ENCODE measurements at regions not wholly inside any gene's neighbourhood (a gene's known extent, or its start where the extent isn't known, plus 50 kb on each side); places are given as distances from the start of the nearest gene placed in this dataset.

DNA sequence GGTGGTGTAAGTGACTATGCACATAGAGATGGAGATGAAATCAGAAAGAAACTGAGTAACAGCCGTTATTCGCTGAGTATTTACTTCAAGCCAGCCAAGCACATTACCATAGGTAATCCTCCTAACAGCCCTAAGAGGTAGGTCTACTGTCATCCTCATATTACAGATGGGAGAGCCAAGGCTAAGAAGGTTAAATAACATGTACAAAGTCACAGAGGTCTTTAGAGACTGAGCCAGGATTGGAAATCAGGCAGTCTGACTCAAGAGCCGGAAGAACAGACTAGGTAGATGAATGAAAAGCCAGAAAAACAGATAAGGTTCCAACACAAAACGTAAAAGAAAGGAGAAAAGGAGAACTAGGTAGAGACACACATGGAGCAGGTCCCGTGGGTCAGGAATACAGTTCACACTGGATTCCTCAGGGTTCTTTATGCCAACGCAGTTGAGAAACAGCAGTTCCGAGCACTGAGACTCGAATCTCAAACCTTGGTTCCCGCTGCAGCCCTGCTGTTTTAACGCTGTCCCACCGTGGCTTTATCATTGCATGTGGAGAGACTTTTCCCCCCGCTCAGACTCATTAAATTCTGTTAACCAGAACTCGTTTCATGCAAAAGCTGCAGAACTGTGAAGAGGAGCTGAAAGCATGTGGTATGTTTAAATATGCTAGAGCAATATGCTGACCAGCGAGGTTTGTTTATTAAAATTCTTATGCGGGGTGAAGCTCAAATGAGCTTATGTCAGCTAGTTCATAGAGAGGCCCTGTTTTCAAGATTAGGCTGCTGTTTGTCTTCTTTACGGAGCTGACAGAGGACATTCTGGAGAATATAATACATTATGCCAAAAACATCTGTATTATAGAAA is 537.9 kb downstream of the CD83 start:
- Histone ChIP-seq H3K27ac (no peak overlapping the region), H3K4me3 (no peak overlapping the region), H3F3A (ENCODE audit: insufficient read depth) (no peaks in the 10 kb centered on the region), H3K9me3 (ENCODE audit: low read depth) (no peaks in the 10 kb centered on the region), H3K9ac (no peak overlapping the region), H3K79me2 (ENCODE audit: insufficient read depth) (no peaks in the 10 kb centered on the region), H3K27me3 (replicated peaks; ENCODE audit: insufficient read depth) (no peaks in the 10 kb centered on the region), H3K9me2 (ENCODE audit: insufficient read depth) (no peaks in the 10 kb centered on the region), H4K20me1 (ENCODE audit: insufficient read depth) (no peaks in the 10 kb centered on the region), H3K36me3 (ENCODE audit: low read depth) (no peaks in the 10 kb centered on the region), H3K4me2 (ENCODE audit: unreplicated experiment) (no peak overlapping the region), H3K4me1 (ENCODE audit: insufficient read depth) (no peaks in the 10 kb centered on the region), H2AFZ (no peak overlapping the region)
- no peak for DNase-seq
- 85% methylated on average over 16 of the region's 16 CpGs for WGBS, 2 experiments (ENCODE audit: low coverage in 1 of 2, low lambda C conversion rate in 2 of 2, missing lambda C conversion rate in 2 of 2)
- in situ Hi-C loops (cut with MboI) = no loop called here
- TF ChIP-seq EZH2phosphoT487 (IDR thresholded peaks at IDR 0.05; ENCODE audit: insufficient read depth, low read depth) (no peak), EZH2 (IDR thresholded peaks at IDR 0.05; ENCODE audit: insufficient read depth, poor library complexity, severe bottlenecking) (no peak)

- WGBS, 2 experiments (ENCODE audit: low coverage in 1 of 2, low lambda C conversion rate in 2 of 2, missing lambda C conversion rate in 2 of 2) = 46 to 52% methylated on average over 4 of the region's 4 CpGs
These were observed 538.5 kb downstream of the CD83 start for GRCh38 chr6:14656078-14656521.

GRCh38 chr6:14656649-14657048 is 539.1 kb downstream of the CD83 start:
- no peak overlapping the region for H3K4me3 ChIP-seq
- H3K4me2 ChIP-seq (ENCODE audit: unreplicated experiment) = no peak overlapping the region
- no peaks in the 10 kb centered on the region for H3K9me3 ChIP-seq (ENCODE audit: low read depth)
- TF ChIP-seq EZH2phosphoT487 (IDR thresholded peaks at IDR 0.05; ENCODE audit: insufficient read depth, low read depth) (no peak), EZH2 (IDR thresholded peaks at IDR 0.05; ENCODE audit: insufficient read depth, poor library complexity, severe bottlenecking) (no peak)
- H3K79me2 ChIP-seq (ENCODE audit: insufficient read depth) = no peaks in the 10 kb centered on the region
- no peaks in the 10 kb centered on the region for H3K36me3 ChIP-seq (ENCODE audit: low read depth)
- H4K20me1 ChIP-seq (ENCODE audit: insufficient read depth) = no peaks in the 10 kb centered on the region
- no peaks in the 10 kb centered on the region for H3K4me1 ChIP-seq (ENCODE audit: insufficient read depth)
- H3K27ac ChIP-seq = no peak overlapping the region
- no peaks in the 10 kb centered on the region for H3K27me3 ChIP-seq (replicated peaks; ENCODE audit: insufficient read depth)
- in situ Hi-C loops (cut with MboI) = no loop called here
- H3K9me2 ChIP-seq (ENCODE audit: insufficient read depth) = no peaks in the 10 kb centered on the region
- DNase-seq = no peak
- H3K9ac ChIP-seq = no peak overlapping the region
- no peaks in the 10 kb centered on the region for H3F3A ChIP-seq (ENCODE audit: insufficient read depth)
- no peak overlapping the region for H2AFZ ChIP-seq
- WGBS, 2 experiments (ENCODE audit: low coverage in 1 of 2, low lambda C conversion rate in 2 of 2, missing lambda C conversion rate in 2 of 2) = 92 to 95% methylated on average over 4 of the region's 4 CpGs

More at GRCh38 chr6:14656078-14656521, 538.5 kb downstream of the CD83 start:
- no peak overlapping the region for H2AFZ ChIP-seq
- H3K27me3 ChIP-seq (replicated peaks; ENCODE audit: insufficient read depth) = no peaks in the 10 kb centered on the region
- no peaks in the 10 kb centered on the region for H3F3A ChIP-seq (ENCODE audit: insufficient read depth)
- no peak overlapping the region for H3K4me3 ChIP-seq
- no peak for DNase-seq
- H3K9me3 ChIP-seq (ENCODE audit: low read depth) = no peaks in the 10 kb centered on the region
- no peak for TF ChIP-seq EZH2 (IDR thresholded peaks at IDR 0.05; ENCODE audit: insufficient read depth, poor library complexity, severe bottlenecking)
- no peak for TF ChIP-seq EZH2phosphoT487 (IDR thresholded peaks at IDR 0.05; ENCODE audit: insufficient read depth, low read depth)
- H3K27ac ChIP-seq = no peak overlapping the region
- H3K36me3 ChIP-seq (ENCODE audit: low read depth) = no peaks in the 10 kb centered on the region
- no peaks in the 10 kb centered on the region for H3K79me2 ChIP-seq (ENCODE audit: insufficient read depth)
- H3K9ac ChIP-seq = no peak overlapping the region
- H4K20me1 ChIP-seq (ENCODE audit: insufficient read depth) = no peaks in the 10 kb centered on the region
- in situ Hi-C loops (cut with MboI) = no loop called here
- H3K4me2 ChIP-seq (ENCODE audit: unreplicated experiment) = no peak overlapping the region
- H3K9me2 ChIP-seq (ENCODE audit: insufficient read depth) = no peaks in the 10 kb centered on the region
- no peaks in the 10 kb centered on the region for H3K4me1 ChIP-seq (ENCODE audit: insufficient read depth)

DNA sequence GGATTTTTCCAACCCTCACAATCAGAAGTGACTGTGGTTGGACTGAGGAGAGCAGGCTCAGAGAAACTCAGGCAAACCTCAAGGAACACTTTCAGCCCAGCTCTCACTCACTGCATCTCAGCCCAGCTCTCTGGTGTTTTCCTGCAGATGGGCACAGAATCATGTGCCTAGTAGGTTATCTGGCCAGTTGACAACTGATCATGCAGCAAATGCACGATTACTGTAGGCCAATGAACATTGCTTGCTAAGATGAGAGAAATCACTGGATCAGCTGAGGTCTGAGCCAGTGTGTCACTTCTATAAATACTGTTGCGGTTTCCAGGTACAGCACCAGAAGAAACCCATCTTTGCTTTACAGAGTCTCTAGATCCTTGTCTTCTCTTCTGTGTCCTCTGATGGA is 540.5 kb downstream of the CD83 start:
- Histone ChIP-seq H3K27me3 (replicated peaks; ENCODE audit: insufficient read depth) (no peaks in the 10 kb centered on the region), H2AFZ (no peak overlapping the region), H3K9me3 (ENCODE audit: low read depth) (no peaks in the 10 kb centered on the region), H3K27ac (no peak overlapping the region), H3K9me2 (ENCODE audit: insufficient read depth) (no peaks in the 10 kb centered on the region), H3K36me3 (ENCODE audit: low read depth) (no peaks in the 10 kb centered on the region), H3K4me2 (ENCODE audit: unreplicated experiment) (no peak overlapping the region), H3K4me1 (ENCODE audit: insufficient read depth) (no peaks in the 10 kb centered on the region), H3K4me3 (no peak overlapping the region), H4K20me1 (ENCODE audit: insufficient read depth) (no peaks in the 10 kb centered on the region), H3F3A (ENCODE audit: insufficient read depth) (no peaks in the 10 kb centered on the region), H3K79me2 (ENCODE audit: insufficient read depth) (no peaks in the 10 kb centered on the region), H3K9ac (no peak overlapping the region)
- TF ChIP-seq EZH2phosphoT487 (IDR thresholded peaks at IDR 0.05; ENCODE audit: insufficient read depth, low read depth) (no peak), EZH2 (IDR thresholded peaks at IDR 0.05; ENCODE audit: insufficient read depth, poor library complexity, severe bottlenecking) (no peak)
- no peak for DNase-seq
- in situ Hi-C loops (cut with MboI) = no loop called here
- WGBS, 2 experiments (ENCODE audit: low coverage in 1 of 2, low lambda C conversion rate in 2 of 2, missing lambda C conversion rate in 2 of 2) = 66 to 83% methylated on average over 2 of the region's 2 CpGs

Measured in GM23248 (cell line).